Colonic mucosa (tissue), 4 donors: ENCODE measurements at regions not wholly inside any gene's neighbourhood (a gene's known extent, or its start where the extent isn't known, plus 50 kb on each side); places are given as distances from the start of the nearest gene placed in this dataset.
"Not testable (repeated sequence)": the region's sequence is repeated elsewhere in the genome, so short reads cannot be mapped to it uniquely, and the experiment has no call there.

Source experiments
- DNase-seq: peaks from one replicate; pipeline ENCODE4 v3.0.0-alpha.2; 2020
- H3K27ac ChIP-seq: fragments of 200-600 bp; one replicate; pipeline ENCODE4 v1.8.0; 2021
- H3K27me3 ChIP-seq: fragments of 200-600 bp; one replicate; pipeline ENCODE4 v1.8.0; 2021
- H3K36me3 ChIP-seq: fragments of 200-600 bp; one replicate; pipeline ENCODE4 v1.8.0; 2021
- H3K4me1 ChIP-seq: fragments of 200-600 bp; one replicate; pipeline ENCODE4 v1.8.0; 2021; ENCODE audit warnings: mild to moderate bottlenecking
- H3K4me3 ChIP-seq: fragments of 200-600 bp; one replicate; pipeline ENCODE4 v1.8.0; 2021
- H3K9ac ChIP-seq, 2 donors: one replicate each; pipeline ENCODE4 v1.7.0; 2013; ENCODE audit warnings: control low read depth in 2 of 2, low read depth in 2 of 2, low read length in 2 of 2
- H3K9me3 ChIP-seq: fragments of 200-600 bp; one replicate; pipeline ENCODE4 v1.8.0; 2021
- CTCF ChIP-seq: fragments of 200-600 bp; IDR thresholded peaks from one replicate; pipeline ENCODE4 v1.8.0; 2022; ENCODE audit warnings: antibody characterized with exemption, mild to moderate bottlenecking
- intact Hi-C: fragments of 100-400 bp; cut with DNase I; formaldehyde crosslinking; loops from one replicate; pipeline ENCODE4 v1.14.1; 2022
- donor health status: healthy.
- donor health status: DM: no; HTN: no; CAD: no.
- donor health status: DM: no; HTN: no; CAD: no.

GRCh38 chr2:118372886-118373830, 284.9 kb downstream of the INSIG2 start:
- intact Hi-C loops = loop anchor here (5.0 kb wide), 1 partner anchor 484 kb away; no protein-coding TSS in a partner anchor
- no peaks in the 10 kb centered on the region for H3K27me3 ChIP-seq
- H3K4me1 ChIP-seq = no peaks in the 10 kb centered on the region
- DNase-seq = no peak
- H3K9me3 ChIP-seq = no peaks in the 10 kb centered on the region
- TF ChIP-seq CTCF = no peak
- no peak overlapping the region for H3K27ac ChIP-seq
- H3K9ac ChIP-seq = no peak overlapping the region
- H3K36me3 ChIP-seq = no peaks in the 10 kb centered on the region
- no peak overlapping the region for H3K4me3 ChIP-seq

- intact Hi-C loops = loop anchor here (5.0 kb wide), 1 partner anchor 486 kb away; no protein-coding TSS in a partner anchor
These were observed 283.2 kb downstream of the INSIG2 start for GRCh38 chr2:118371515-118371914.

GRCh38 chr2:118369521-118369920, 281.2 kb downstream of the INSIG2 start:
- intact Hi-C loops, H3K4me1 ChIP-seq, DNase-seq, H3K9ac ChIP-seq, H3K27me3 ChIP-seq, H3K27ac ChIP-seq, H3K36me3 ChIP-seq, H3K4me3 ChIP-seq, H3K9me3 ChIP-seq: not testable (repeated sequence)

More at GRCh38 chr2:118371515-118371914, 283.2 kb downstream of the INSIG2 start:
- no peaks in the 10 kb centered on the region for H3K9me3 ChIP-seq
- no peak overlapping the region for H3K9ac ChIP-seq
- no peak for DNase-seq
- TF ChIP-seq CTCF = peak; percentile 40
- no peak overlapping the region for H3K27ac ChIP-seq
- no peaks in the 10 kb centered on the region for H3K4me1 ChIP-seq
- H3K4me3 ChIP-seq = no peak overlapping the region
- H3K36me3 ChIP-seq = no peaks in the 10 kb centered on the region
- H3K27me3 ChIP-seq = no peaks in the 10 kb centered on the region

GRCh38 chr2:118363604-118364003, 275.3 kb downstream of the INSIG2 start:
- no peak overlapping the region for H3K27ac ChIP-seq
- H3K9me3 ChIP-seq = no peaks in the 10 kb centered on the region
- intact Hi-C loops = no loop called here
- DNase-seq = no peak
- H3K27me3 ChIP-seq = no peaks in the 10 kb centered on the region
- no peak overlapping the region for H3K9ac ChIP-seq
- H3K36me3 ChIP-seq = no peaks in the 10 kb centered on the region
- H3K4me3 ChIP-seq = no peak overlapping the region
- no peak for TF ChIP-seq CTCF
- no peaks in the 10 kb centered on the region for H3K4me1 ChIP-seq

- TF ChIP-seq CTCF = no peak
- H3K36me3 ChIP-seq = no peaks in the 10 kb centered on the region
- no peak overlapping the region for H3K4me3 ChIP-seq
- H3K27me3 ChIP-seq = no peaks in the 10 kb centered on the region
- no peak overlapping the region for H3K9ac ChIP-seq
- intact Hi-C loops = no loop called here
- no peaks in the 10 kb centered on the region for H3K9me3 ChIP-seq
- no peaks in the 10 kb centered on the region for H3K4me1 ChIP-seq
- no peak for DNase-seq
- H3K27ac ChIP-seq = no peak overlapping the region
These were observed 267.8 kb downstream of the INSIG2 start for GRCh38 chr2:118356051-118356450.

- H3K9ac ChIP-seq = no peak overlapping the region
- H3K4me3 ChIP-seq = no peak overlapping the region
- TF ChIP-seq CTCF = no peak
- intact Hi-C loops = no loop called here
- H3K36me3 ChIP-seq = no peaks in the 10 kb centered on the region
- no peaks in the 10 kb centered on the region for H3K9me3 ChIP-seq
- H3K27me3 ChIP-seq = no peaks in the 10 kb centered on the region
- no peak for DNase-seq
- no peak overlapping the region for H3K27ac ChIP-seq
- no peaks in the 10 kb centered on the region for H3K4me1 ChIP-seq
These were observed 263.5 kb downstream of the INSIG2 start for GRCh38 chr2:118351796-118352195.
